A673 (cell line): ENCODE measurements at regions not wholly inside any gene's neighbourhood (a gene's known extent, or its start where the extent isn't known, plus 50 kb on each side); places are given as distances from the start of the nearest gene placed in this dataset.

Source experiments
- EZH2 ChIP-seq: fragments of 200-600 bp; sonication (generic); IDR thresholded peaks from 2 replicates; pipeline ENCODE4 v1.6.1; 2017; ENCODE audit warnings: borderline replicate concordance, low read depth, mild to moderate bottlenecking, mixed read lengths, antibody characterized with exemption, low read length; ENCODE audit not compliant: poor library complexity, severe bottlenecking
- TF ChIP-seq, protein P1 (sequence below): fragments of 300-800, 200-600 bp; sonication (generic); conservative IDR thresholded peaks from 2 replicates; pipeline ENCODE4 v1.5.1; 2017; ENCODE audit warnings: low read depth, mild to moderate bottlenecking, antibody characterized with exemption, low read length, moderate library complexity, mixed read lengths

DNA sequence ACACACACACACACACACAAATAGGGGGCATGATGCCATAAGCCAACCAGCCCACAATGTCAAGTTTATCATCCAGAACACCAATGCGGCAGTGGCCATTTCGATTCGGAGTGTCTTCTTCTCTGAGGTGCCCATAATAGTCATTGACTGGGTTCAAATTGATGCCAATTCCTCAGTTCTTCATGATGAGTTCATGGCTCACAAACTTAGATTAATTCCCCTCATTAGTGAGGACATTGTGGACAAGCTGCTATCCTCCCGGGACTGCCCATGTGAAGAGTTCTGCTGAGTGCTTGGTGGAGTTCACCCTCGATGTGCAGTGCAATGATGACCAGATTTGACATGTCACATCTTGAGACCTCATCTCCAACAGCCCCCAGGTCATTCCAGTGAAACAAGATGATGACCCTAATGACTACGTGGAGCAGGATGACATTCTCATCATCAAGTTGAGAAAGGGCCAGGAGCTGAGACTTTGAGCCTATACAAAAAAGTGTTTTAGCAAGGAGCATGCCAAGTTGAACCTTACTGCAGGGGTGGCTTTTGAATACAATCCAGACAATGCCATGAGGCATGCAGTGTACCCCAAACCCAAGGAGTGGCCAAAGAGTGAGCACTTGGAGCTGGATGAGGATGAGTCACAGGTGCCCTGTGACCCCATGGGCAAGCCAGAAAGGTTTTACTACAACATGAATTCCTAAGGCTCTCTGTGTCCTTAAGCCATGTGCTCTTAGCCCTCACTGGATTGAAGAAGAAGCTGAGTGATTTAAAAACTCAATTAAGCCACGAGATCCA lies 211.6 kb upstream of the SAMSN1 start:
- no peak for TF ChIP-seq EZH2
- TF ChIP-seq, protein P1, sequence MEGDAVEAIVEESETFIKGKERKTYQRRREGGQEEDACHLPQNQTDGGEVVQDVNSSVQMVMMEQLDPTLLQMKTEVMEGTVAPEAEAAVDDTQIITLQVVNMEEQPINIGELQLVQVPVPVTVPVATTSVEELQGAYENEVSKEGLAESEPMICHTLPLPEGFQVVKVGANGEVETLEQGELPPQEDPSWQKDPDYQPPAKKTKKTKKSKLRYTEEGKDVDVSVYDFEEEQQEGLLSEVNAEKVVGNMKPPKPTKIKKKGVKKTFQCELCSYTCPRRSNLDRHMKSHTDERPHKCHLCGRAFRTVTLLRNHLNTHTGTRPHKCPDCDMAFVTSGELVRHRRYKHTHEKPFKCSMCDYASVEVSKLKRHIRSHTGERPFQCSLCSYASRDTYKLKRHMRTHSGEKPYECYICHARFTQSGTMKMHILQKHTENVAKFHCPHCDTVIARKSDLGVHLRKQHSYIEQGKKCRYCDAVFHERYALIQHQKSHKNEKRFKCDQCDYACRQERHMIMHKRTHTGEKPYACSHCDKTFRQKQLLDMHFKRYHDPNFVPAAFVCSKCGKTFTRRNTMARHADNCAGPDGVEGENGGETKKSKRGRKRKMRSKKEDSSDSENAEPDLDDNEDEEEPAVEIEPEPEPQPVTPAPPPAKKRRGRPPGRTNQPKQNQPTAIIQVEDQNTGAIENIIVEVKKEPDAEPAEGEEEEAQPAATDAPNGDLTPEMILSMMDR = no peak
